ENCODE measurements at regions not wholly inside any gene's neighbourhood (a gene's known extent, or its start where the extent isn't known, plus 50 kb on each side); places are given as distances from the start of the nearest gene placed in this dataset.

- TF ChIP-seq CTCF (IDR thresholded peaks at IDR 0.05): no peak
- Histone ChIP-seq H3K9me3 (ENCODE audit: control insufficient read depth, insufficient read depth, low read length) (no peaks in the 10 kb centered on the region), H3K27ac (ENCODE audit: low read length) (no peak overlapping the region), H3K4me3 (ENCODE audit: low read length) (no peak overlapping the region), H3K27me3 (ENCODE audit: control insufficient read depth, insufficient read depth, low read length) (no peaks in the 10 kb centered on the region), H3K4me1 (ENCODE audit: control insufficient read depth, insufficient read depth, low read length) (no peaks in the 10 kb centered on the region), H3K36me3 (ENCODE audit: control insufficient read depth, insufficient read depth, low read length) (no peaks in the 10 kb centered on the region)
- H3K27me3 Mint-ChIP-seq (ENCODE audit: low read depth in 2 of 2): peaks cover 5 to 12% of the 10 kb centered on the region in 2 donors
- 81% methylated on average over 4 of the region's 4 CpGs for WGBS (ENCODE audit: insufficient coverage)
- DNase-seq (no peak), ATAC-seq (no peak)
- no peaks in the 10 kb centered on the region for H3K4me1 Mint-ChIP-seq
- H3K27ac Mint-ChIP-seq: no peak overlapping the region
- no peak overlapping the region for H3K4me3 Mint-ChIP-seq
- no peaks in the 10 kb centered on the region for H3K9me3 Mint-ChIP-seq
- no peaks in the 10 kb centered on the region for H3K36me3 Mint-ChIP-seq
- intact Hi-C loops (cut with micrococcal nuclease): no loop called here
Observed at GRCh38 chr12:76272287-76272686, 75.9 kb downstream of the BBS10 start.

- no peak for TF ChIP-seq CTCF (IDR thresholded peaks at IDR 0.05)
- Histone ChIP-seq H3K4me1 (ENCODE audit: control insufficient read depth, insufficient read depth, low read length) (no peaks in the 10 kb centered on the region), H3K36me3 (ENCODE audit: control insufficient read depth, insufficient read depth, low read length) (no peaks in the 10 kb centered on the region), H3K27me3 (ENCODE audit: control insufficient read depth, insufficient read depth, low read length) (no peaks in the 10 kb centered on the region), H3K9me3 (ENCODE audit: control insufficient read depth, insufficient read depth, low read length) (no peaks in the 10 kb centered on the region), H3K4me3 (ENCODE audit: low read length) (no peak overlapping the region), H3K27ac (ENCODE audit: low read length) (no peak overlapping the region)
- peaks cover 3 to 15% of the 10 kb centered on the region in 2 donors for H3K27me3 Mint-ChIP-seq (ENCODE audit: low read depth in 2 of 2)
- no peak overlapping the region for H3K27ac Mint-ChIP-seq
- DNase-seq (no peak), ATAC-seq (no peak)
- no peak overlapping the region for H3K4me3 Mint-ChIP-seq
- 100% methylated on average over 1 of the region's 2 CpGs for WGBS (ENCODE audit: insufficient coverage)
- H3K36me3 Mint-ChIP-seq: no peaks in the 10 kb centered on the region
- H3K9me3 Mint-ChIP-seq: no peaks in the 10 kb centered on the region
- no peaks in the 10 kb centered on the region for H3K4me1 Mint-ChIP-seq
- intact Hi-C loops (cut with micrococcal nuclease): no loop called here
Observed at GRCh38 chr12:76270657-76271358, 77.4 kb downstream of the BBS10 start.

GRCh38 chr12:76268267-76268666 is 79.9 kb downstream of the BBS10 start:
- TF ChIP-seq CTCF (IDR thresholded peaks at IDR 0.05): no peak
- WGBS (ENCODE audit: insufficient coverage): 67% methylated on average over 1 of the region's 1 CpG
- intact Hi-C loops (cut with micrococcal nuclease): no loop called here

DNA sequence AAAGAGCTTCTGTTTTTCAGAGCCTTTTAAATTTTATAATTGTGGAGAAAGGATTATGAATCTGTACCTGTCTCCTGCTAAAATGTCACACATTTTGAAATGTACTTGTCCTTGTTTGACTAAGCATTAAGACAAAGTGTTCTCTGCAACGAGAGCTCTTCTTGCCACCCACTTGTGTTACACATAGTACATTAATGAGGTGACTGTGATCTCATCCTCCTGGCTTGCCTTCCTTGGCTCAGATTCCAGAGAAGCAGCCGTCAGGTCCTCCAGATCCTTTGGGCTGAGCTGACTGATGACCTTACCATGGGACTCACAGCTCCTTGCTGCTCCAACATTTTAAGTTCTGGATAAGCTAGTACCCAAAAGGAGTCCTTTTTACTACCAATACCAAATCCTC is 81.4 kb downstream of the BBS10 start:
- ATAC-seq (no peak), DNase-seq (no peak)
- no peaks in the 10 kb centered on the region for H3K9me3 Mint-ChIP-seq
- H3K4me1 Mint-ChIP-seq: no peaks in the 10 kb centered on the region
- 85% methylated on average over 2 of the region's 2 CpGs for WGBS (ENCODE audit: insufficient coverage)
- peaks cover 11 to 19% of the 10 kb centered on the region in 2 donors for H3K27me3 Mint-ChIP-seq (ENCODE audit: low read depth in 2 of 2)
- H3K4me3 Mint-ChIP-seq: no peak overlapping the region
- H3K36me3 Mint-ChIP-seq: no peaks in the 10 kb centered on the region
- intact Hi-C loops (cut with micrococcal nuclease): no loop called here
- Histone ChIP-seq H3K4me3 (ENCODE audit: low read length) (no peak overlapping the region), H3K27me3 (ENCODE audit: control insufficient read depth, insufficient read depth, low read length) (no peaks in the 10 kb centered on the region), H3K9me3 (ENCODE audit: control insufficient read depth, insufficient read depth, low read length) (no peaks in the 10 kb centered on the region), H3K36me3 (ENCODE audit: control insufficient read depth, insufficient read depth, low read length) (no peaks in the 10 kb centered on the region), H3K27ac (ENCODE audit: low read length) (no peak overlapping the region), H3K4me1 (ENCODE audit: control insufficient read depth, insufficient read depth, low read length) (no peaks in the 10 kb centered on the region)
- no peak for TF ChIP-seq CTCF (IDR thresholded peaks at IDR 0.05)
- H3K27ac Mint-ChIP-seq: no peak overlapping the region

More at GRCh38 chr12:76268267-76268666, 79.9 kb downstream of the BBS10 start:
- DNase-seq: no peak
- no peaks in the 10 kb centered on the region for H3K9me3 ChIP-seq (ENCODE audit: control insufficient read depth, insufficient read depth, low read length)
- H3K27ac Mint-ChIP-seq: no peak overlapping the region
- no peaks in the 10 kb centered on the region for H3K4me1 ChIP-seq (ENCODE audit: control insufficient read depth, insufficient read depth, low read length)
- no peaks in the 10 kb centered on the region for H3K4me1 Mint-ChIP-seq
- H3K4me3 ChIP-seq (ENCODE audit: low read length): no peak overlapping the region
- peaks cover 7 to 8% of the 10 kb centered on the region in 2 donors for H3K27me3 Mint-ChIP-seq (ENCODE audit: low read depth in 2 of 2)
- no peak overlapping the region for H3K4me3 Mint-ChIP-seq
- no peaks in the 10 kb centered on the region for H3K27me3 ChIP-seq (ENCODE audit: control insufficient read depth, insufficient read depth, low read length)
- H3K36me3 Mint-ChIP-seq: no peaks in the 10 kb centered on the region
- ATAC-seq: no peak
- no peaks in the 10 kb centered on the region for H3K9me3 Mint-ChIP-seq
- no peak overlapping the region for H3K27ac ChIP-seq (ENCODE audit: low read length)
- H3K36me3 ChIP-seq (ENCODE audit: control insufficient read depth, insufficient read depth, low read length): no peaks in the 10 kb centered on the region

Data from natural killer cell (primary cell).